HG02678 (cell line): ENCODE measurements at regions not wholly inside any gene's neighbourhood (a gene's known extent, or its start where the extent isn't known, plus 50 kb on each side); places are given as distances from the start of the nearest gene placed in this dataset.
"Not testable (repeated sequence)": the region's sequence is repeated elsewhere in the genome, so short reads cannot be mapped to it uniquely, and the experiment has no call there.

Source experiments
- ATAC-seq: cut with Tn5 transposase; IDR thresholded peaks from one replicate; pipeline ENCODE4 v1.9.1; 2021; ENCODE audit warnings: mild to moderate bottlenecking, moderate library complexity; ENCODE audit not compliant: unreplicated experiment

GRCh38 chr2:7094231-7094741 lies 177.1 kb downstream of the RNF144A start:
- no peak for ATAC-seq

GRCh38 chr2:7096726-7097352 lies 179.6 kb downstream of the RNF144A start:
- ATAC-seq, result peak; percentile 6

GRCh38 chr2:7097353-7097895 lies 180.2 kb downstream of the RNF144A start:
- ATAC-seq, result peak; percentile 93

- no peak for ATAC-seq
Measured at GRCh38 chr2:7098816-7099215, 181.6 kb downstream of the RNF144A start.

GRCh38 chr2:7099687-7100086 lies 182.5 kb downstream of the RNF144A start:
- not testable (repeated sequence) for ATAC-seq

GRCh38 chr2:7102826-7103225 lies 185.6 kb downstream of the RNF144A start:
- ATAC-seq, result no peak

- ATAC-seq, result no peak
Measured at GRCh38 chr2:7108792-7109532, 191.8 kb downstream of the RNF144A start.

- no peak for ATAC-seq
Measured at GRCh38 chr2:7109533-7109885, 192.3 kb downstream of the RNF144A start.

GRCh38 chr2:7111626-7112025 lies 194.4 kb downstream of the RNF144A start:
- ATAC-seq, result no peak

- ATAC-seq, result no peak
Measured at GRCh38 chr2:7115364-7115763, 198.2 kb downstream of the RNF144A start.

- ATAC-seq, result no peak
Measured at GRCh38 chr2:7115906-7116305, 198.7 kb downstream of the RNF144A start.

GRCh38 chr2:7116511-7116910 lies 199.3 kb downstream of the RNF144A start:
- no peak for ATAC-seq

- no peak for ATAC-seq
Measured at GRCh38 chr2:7117076-7117475, 199.9 kb downstream of the RNF144A start.

GRCh38 chr2:7118606-7119131 lies 201.5 kb downstream of the RNF144A start:
- no peak for ATAC-seq

GRCh38 chr2:7119132-7119835 lies 202.1 kb downstream of the RNF144A start:
- ATAC-seq, result no peak

GRCh38 chr2:7121851-7122250 lies 204.6 kb downstream of the RNF144A start:
- ATAC-seq, result no peak

- no peak for ATAC-seq
Measured at GRCh38 chr2:7127156-7127555, 209.9 kb downstream of the RNF144A start.

GRCh38 chr2:7127687-7128086 lies 210.5 kb downstream of the RNF144A start:
- ATAC-seq, result no peak

- no peak for ATAC-seq
Measured at GRCh38 chr2:7131261-7131660, 214.0 kb downstream of the RNF144A start.

GRCh38 chr2:7132753-7133152 lies 215.5 kb downstream of the RNF144A start:
- no peak for ATAC-seq

GRCh38 chr2:7133521-7133920 lies 216.3 kb downstream of the RNF144A start:
- ATAC-seq, result no peak
